ENCODE measurements at regions not wholly inside any gene's neighbourhood (a gene's known extent, or its start where the extent isn't known, plus 50 kb on each side); places are given as distances from the start of the nearest gene placed in this dataset.
A peak's percentile ranks its signal among the peaks of the same experiment; 100 is the strongest.
"Not testable (repeated sequence)": the region's sequence is repeated elsewhere in the genome, so short reads cannot be mapped to it uniquely, and the experiment has no call there.

DNA sequence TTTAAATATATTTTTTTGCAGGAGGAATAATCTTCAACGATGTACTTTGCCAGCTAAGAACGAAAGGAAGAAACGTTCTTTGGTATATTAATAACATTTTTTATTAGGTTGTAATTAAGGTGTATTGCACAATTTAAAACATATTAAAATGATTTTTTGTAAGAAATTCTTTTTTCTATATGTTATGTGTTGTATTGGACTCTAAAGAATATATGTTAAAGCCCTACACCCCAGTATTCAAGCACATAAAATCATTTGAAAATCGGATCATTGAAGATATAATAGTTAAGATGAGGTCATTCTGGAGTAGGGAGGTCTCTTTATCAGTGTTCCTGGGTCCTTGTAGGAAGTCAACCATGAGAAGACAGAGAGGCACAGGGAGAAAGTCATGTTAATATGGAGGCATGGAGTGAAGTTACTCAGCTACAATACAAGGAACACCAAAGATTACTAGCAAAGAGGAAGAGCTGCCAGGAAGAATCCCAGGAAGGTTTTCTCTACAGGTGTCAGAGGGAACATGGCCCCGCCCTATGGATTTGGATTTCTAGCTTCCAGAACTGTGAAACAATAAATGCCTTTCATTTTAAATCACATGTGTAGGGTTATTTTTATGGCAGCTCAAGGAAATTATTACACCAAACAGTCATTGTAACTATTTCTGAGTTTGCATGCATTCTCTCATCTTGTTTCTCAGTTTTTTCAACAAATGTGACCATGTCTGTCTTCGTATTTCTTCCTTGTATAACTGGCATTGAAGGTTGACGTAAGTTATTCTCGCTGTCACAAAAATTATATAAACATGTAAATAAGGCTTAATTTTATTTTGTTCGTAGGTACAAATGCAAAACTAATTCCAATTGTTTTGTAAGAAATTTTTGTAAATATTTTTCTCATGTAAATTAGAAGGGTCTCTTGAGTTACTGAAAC lies 75.4 kb upstream of the VPREB1 start:
- no peak for DNase-seq (ENCODE audit: low spot score)

DNA sequence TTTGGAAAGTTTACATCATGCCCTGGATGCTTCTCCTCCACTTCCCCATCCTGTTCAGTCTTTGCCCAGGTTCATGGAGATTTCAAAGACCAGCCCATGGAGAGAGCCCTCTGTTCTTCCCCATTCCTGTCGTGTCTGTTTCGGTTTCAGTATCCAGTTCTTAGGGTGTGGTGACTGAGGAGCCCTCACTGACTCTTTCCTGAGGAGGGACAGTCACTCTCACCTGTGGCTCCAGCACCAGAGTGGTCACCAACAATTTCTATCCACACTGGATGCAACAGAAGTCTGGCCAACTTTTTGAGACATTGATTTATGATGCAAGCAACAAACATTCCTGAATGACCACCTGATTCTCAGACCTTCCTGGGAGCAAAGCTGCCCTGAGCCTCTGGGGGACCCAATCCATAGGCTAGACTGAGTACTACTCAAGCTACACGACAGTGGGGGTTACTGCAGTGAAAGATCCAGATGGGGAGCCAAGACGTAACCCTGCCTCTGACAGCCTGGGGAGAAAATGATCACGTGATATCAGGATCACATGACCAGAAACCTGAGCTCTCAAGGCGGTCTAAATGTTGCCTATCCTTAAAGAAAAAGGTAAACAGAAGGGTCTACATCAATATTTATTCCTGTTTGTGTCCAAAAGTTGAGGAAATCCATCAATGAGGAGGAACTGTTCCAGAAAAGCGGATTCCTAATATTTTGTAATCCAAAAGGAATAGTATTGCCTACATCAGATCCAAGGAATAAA lies 76.2 kb upstream of the VPREB1 start:
- DNase-seq (ENCODE audit: low spot score) = no peak

DNA sequence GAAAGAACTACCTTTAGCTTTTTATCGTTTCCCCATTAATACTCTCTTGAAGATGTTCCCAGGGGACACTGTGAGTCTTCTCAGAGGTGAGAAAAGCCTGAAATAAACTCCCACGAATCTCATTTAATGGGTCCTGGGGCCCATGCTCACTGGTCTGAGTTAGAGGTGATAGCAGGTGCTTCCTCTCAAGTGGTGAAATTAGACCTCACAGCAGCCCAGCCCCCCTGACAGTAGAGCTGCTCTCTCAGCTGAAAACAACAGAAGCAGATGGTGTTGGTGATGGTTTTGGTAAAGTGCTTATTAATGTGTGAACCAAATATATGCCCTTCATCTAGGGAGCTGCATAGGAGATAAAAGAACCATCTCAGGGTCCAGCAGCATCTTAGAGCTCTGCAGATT lies 76.8 kb upstream of the VPREB1 start:
- DNase-seq (ENCODE audit: low spot score) = no peak

DNA sequence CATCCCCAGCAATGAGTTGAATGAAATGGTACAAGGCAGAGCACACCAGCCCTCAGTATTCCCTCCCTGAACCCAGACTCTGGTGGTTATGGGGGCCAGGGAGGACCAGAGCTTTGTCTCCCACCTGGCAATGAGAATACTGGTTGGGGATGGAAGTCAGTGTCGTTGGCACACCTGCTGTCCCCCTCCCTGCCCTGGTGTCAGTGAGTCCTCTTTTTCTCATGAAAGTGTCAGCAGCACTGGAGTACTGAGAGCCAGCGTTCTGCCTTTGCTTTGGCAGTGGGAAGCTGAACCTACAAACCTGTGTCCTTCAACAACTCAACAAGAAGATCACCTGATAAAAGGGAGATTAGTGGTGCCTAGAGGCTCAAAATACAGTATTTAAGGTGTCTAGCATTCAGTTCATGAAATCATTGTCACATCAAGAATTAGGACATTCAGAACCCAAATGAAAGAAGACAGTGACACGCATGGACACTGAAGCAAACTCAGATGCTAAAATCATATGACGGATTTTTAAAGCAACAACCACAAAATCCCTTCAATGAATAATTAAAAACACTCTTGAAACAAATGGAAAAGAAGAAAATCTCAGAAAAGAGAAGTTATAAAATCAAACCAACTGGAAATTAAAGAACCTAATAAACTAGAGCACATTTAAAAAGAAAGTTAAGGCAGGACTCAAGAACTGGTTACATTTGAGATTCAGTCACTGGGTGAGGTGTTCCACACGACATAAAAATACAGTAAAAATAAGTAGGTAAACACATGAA lies 77.5 kb upstream of the VPREB1 start:
- no peak for DNase-seq (ENCODE audit: low spot score)

DNA sequence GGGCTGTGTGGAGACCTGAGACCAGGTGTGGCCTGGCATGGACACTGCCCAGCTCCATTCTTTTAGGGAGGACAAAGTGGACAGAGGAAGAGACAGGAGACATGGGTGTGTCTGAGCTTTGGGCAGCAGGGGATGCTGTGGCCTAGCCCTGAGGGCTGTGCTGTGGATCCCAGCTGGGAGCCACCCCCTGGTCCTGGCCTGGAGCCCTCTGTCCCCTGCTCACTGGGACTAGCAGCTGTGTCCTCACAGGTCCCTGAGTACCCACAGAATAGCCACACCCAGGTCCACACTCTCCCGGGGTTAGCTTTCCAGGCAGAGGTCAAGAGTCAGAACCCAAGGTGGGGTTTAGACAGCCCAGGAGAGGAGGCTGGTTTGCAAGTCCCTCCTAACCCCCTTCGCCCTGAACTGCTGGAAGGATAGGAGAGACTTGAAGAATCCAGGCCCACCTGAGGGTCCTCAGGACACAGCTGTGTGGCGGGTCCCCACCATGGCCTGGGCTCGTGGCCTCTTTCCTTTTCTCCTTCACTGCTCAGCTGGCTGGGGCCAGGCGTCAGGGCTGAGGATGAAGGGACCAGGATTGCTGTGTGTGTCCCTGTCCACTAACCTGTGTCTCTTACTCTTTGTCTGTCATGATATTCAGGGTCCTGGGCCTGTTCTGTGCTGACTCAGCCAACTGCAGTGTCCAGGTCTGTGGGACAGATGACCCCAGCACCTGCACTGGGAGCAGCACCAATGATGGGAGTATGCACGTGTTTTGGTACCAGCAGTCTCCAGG lies 78.5 kb upstream of the VPREB1 start:
- no peak for DNase-seq (ENCODE audit: low spot score)

DNA sequence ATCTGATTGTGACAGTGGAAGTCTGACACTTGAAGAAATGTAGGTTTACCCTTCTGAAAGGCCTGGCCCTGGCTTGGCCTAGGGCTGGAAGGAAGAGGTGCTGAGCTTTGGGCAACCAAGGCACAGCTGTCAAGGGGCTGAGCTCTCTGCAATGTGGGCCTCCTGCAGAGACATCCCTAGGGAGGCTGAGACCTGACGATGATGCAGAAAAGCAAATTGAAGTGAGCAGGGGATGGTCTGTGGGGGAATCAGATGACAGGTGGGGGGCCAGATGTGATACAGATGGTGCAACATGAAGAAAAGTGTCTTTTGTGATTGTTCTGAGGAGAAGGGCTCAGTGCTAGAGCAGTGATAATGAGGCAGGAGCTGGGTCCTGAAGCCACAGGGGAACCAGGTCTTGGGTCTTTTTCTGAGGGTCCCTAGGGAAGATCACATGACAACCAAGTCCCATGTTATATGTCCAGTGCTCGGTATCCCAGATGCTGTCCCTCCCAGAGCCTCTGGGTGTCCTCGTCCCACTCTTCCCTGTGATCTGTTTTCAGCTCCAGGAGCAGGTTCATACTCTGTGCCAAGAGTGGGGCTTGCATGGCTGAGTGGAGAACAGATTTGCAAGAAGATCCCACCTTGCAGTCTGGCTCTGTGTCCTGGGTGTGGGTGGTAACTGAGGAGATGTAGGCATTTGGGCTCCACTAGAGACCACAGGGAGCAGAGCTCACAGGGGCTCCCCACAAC lies 79.9 kb upstream of the VPREB1 start:
- DNase-seq (ENCODE audit: low spot score) = no peak

DNA sequence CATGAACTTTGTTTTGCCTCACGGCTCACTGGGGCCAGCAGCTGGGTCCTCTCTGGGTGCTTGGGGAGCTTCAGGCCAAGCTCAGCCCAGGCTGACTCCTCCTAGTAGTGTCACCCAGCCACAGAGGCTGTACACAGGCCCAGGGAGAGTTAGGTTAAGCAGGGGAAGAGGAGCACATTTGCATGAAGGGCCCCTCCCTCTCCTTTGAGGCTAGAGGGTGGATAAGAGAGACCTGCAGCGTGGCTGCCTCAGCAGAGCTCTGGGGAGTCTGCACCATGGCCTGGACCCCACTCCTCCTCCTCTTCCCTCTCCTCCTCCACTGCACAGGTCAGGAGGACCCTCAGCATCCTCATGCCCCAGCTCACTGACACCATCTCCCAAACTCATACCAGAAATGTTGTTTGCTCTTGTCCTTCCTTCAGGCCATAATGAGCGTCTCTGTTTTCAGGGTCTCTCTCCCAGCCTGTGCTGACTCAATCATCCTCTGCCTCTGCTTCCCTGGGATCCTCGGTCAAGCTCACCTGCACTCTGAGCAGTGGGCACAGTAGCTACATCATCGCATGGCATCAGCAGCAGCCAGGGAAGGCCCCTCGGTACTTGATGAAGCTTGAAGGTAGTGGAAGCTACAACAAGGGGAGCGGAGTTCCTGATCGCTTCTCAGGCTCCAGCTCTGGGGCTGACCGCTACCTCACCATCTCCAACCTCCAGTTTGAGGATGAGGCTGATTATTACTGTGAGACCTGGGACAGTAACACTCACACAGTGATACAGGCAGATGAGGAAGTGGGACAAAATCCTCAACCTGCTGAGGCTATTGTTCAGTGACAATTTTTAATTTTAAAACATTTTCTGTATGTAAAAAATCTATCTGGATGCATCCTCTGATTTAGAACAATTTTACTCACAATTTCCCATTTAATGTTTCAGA lies 82.4 kb upstream of the VPREB1 start:
- DNase-seq (ENCODE audit: low spot score) = no peak

DNA sequence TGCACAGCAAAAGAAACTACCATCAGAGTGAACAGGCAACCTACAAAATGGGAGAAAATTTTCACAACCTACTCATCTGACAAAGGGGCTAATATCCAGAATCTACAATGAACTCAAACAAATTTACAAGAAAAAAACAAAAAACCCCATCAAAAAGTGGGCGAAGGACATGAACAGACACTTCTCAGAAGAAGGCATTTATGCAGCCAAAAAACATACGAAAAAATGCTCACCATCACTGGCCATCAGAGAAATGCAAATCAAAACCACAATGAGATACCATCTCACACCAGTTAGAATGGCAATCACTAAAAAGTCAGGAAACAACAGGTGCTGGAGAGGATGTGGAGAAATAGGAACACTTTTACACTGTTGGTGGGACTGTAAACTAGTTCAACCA lies 83.8 kb upstream of the VPREB1 start:
- not testable (repeated sequence) for DNase-seq (ENCODE audit: low spot score)

DNA sequence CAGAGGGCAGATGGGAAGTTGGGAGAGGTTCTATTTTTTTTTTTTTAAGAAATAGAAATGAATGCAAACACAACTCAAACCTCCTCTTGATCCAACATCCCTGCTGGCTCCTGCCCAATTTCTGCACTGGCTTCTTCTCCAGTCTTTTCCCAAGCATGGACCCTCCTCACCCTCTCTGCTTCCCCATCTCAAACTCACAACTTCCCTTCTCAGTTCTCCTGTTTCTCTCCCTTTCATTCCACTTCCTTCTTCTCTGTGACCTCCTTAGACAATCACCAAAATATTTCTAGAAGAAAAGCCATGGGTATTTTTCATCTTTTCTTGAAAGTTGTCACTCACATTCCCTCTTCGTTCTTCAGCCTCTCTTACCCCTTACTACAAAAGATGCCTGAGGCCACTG lies 85.2 kb upstream of the VPREB1 start:
- no peak for DNase-seq (ENCODE audit: low spot score)

DNA sequence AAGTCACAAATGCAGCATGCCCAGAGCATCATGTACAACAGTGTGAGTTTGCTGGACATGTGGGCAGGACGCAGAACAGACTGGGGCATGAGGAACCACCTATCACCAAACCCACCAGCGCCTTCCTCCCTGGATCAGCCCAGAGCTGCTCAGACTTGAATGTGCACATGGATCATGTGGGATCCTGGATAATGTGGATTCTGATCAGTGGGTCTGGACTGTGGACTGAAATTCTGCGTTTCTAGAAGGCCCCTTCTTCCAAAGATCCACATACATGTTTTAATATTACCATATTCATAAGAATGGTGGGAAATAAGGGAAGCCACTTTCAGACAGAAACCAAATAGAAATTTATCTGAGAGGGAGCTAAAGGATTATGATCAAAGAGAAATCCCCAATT lies 85.6 kb upstream of the VPREB1 start:
- DNase-seq (ENCODE audit: low spot score) = no peak

DNA sequence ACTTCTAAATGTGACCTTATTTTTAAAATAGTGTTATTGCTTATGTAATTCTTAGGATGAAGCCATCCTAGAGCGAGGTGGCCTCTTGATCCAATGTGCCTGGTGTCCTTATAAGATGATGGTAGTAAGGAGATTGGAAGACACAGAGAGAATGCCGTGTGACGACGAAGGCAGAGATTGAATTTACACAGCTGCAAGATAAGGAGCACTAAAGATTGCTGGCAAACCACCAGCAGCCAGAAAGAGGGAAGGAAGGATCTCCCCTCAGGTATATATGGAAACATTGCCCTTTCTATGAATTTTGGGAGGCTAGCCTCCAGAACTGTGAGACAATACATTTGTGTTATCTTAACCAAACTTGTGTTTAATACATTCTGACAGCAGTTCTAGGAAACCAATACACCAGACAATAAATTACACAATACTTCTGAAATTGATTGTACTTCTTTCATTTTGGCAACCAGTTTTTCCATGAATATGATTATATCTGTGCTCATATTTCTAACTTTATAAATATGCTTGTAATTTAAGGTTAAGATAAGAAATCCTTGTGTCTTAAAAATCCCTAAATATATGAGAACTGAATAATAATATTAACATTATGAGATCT lies 86.3 kb upstream of the VPREB1 start:
- no peak for DNase-seq (ENCODE audit: low spot score)

DNA sequence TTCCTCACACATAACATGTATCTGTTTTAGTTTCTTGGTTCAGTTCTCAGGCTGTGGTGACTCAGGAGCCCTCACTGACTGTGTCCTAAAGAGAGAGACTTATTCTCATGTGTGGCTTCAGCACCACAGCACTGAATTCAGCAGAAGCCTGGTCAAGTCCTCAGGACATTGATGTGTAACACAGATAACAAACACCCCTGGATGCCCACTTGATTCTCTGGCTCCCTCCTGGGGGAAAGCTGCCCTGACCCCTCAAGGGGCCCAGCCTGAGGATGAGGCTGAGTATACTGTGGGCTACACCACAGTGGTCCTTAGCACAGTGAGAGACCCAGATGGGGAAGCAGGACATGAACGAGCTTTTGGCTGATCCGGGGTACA lies 87.2 kb upstream of the VPREB1 start:
- DNase-seq (ENCODE audit: low spot score) = no peak

DNA sequence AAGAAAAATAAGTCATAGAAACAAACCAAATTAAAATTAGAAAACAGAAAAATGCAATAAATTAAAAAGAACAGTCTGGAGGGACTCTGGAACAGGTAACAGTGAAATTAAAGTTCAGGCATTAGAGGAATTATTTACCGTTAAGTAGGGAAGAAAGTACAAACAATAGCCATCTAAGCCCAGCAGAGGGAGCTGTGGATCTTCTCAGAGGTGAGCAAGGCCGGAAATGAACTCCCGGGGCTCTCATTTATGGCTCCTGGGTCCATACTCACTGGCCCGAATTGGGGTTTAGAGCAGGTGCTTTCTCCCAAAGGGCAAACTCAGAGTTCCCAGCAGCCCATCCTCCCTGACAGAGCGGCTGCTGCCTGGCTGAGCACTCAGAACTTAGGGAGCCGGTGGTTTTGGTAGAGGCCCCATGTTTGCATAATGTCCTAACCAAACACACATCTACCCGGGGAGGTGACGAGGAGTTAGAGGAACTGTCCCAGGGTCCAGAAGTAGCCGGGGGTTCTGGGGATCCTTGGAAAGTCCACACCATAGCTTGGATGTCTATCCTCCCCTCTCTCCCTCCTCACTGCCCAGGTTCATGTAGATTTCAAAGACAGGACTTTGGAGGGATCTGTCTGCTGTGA lies 87.8 kb upstream of the VPREB1 start:
- DNase-seq (ENCODE audit: low spot score) = peak; percentile 53

DNA sequence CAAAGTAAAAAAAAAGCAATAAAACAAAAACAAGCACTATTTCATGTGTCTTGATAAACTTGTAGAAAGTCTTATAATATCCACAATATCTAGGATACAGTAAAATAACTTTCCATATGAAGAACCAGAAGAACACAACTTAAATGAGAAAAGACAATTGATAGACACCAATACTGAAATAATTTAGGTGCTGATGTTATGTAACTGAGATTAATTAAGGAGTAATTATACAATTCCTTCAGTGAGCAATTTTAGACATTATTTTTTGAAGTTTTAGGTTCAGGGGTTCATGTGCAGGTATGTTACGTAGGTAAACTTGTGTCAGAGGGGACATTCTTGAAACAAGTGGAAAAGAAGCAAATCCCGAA lies 88.3 kb upstream of the VPREB1 start:
- no peak for DNase-seq (ENCODE audit: low spot score)

DNA sequence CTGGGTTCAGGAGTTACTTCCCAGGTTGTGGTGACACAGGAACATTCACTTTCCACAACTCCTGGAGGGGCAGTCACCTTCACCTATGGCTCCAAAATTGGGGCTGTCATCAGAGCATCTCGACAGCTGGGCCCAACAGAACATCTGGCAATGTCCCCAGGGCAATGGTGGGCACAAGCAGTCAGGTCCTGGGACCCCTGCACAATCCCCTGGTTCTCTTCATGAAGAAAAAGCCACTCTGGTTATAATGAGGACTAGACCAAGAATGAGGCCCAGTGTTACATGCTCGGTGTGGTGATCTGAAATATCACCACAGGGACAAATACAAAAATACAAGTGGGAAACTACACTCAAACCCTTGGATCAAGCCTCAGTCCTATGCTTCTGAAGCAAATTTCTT lies 89.0 kb upstream of the VPREB1 start:
- no peak for DNase-seq (ENCODE audit: low spot score)

DNA sequence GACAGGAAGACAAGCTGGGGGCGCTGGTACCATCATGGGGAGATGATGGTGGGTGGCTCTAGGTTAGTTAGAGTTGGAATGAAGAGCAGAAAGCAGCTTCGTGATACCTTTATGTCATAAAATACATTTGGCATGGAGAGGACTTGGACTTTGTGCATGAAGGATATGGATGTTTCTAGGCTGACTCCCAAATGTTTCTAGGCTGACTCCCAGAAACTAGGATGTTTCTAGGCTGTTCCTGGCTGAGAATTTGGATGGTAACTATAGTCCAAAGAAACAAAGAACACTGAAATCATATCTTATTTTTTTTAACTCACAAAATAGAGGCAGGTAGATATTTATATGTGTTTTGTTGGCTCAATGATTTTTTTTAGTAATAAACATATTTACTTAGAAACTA lies 89.4 kb upstream of the VPREB1 start:
- DNase-seq (ENCODE audit: low spot score) = no peak

DNA sequence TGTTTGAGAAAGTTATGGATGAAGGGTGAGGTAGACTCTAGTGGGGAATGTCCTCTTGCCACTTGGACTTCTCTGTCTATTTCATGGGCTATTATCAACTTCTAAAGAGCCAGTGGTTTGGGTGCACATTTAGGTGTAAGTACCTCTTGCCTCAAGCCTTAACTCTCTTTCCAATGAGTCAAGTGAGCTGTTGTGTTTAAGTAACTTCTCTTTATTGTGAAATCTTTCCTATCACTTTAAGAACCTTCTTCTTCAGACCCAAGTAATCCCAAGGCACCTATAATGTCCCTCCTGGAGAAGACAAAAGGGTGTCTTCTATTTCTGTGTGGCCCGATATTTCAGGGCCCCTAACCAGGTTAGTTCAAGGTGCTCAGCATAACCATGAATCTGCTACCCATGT lies 90.5 kb upstream of the VPREB1 start:
- no peak for DNase-seq (ENCODE audit: low spot score)

DNA sequence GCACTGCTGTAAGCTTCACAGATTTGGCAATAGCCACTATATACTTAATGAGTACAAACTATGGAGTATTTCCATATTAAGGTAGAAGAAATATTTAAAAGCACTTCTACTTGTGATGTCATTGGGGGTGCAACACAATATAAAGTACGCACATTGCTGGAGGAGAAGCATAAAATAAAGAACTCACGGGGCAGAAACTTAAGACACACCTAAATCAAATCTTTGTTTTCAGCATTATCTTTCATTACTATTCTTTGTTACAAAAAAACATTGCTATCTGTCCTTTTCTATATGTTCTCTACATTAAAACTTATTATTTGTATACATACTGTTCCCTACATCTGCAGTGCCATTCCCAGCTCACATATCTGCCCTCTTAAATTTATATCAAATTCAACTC lies 93.3 kb upstream of the VPREB1 start:
- DNase-seq (ENCODE audit: low spot score) = no peak

DNA sequence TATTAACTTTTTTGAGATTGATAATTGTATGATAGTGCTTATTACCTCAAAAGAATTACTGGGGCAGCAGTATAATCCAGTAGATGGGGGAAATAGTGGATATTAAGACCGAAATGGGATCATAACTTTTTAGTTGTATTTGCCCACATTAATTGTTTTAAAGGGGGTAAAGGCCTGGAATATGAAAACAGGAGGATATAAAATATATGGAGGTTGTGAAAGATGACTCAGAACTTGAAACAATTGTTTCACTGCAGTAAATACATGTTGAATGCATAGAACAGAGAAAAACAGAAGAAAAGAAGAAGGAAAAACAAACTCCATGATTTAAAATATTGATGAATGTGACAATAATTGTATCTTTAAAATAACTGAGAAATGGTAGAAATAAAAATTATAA lies 94.1 kb upstream of the VPREB1 start:
- no peak for DNase-seq (ENCODE audit: low spot score)
